ENCODE measurements at regions not wholly inside any gene's neighbourhood (a gene's known extent, or its start where the extent isn't known, plus 50 kb on each side); places are given as distances from the start of the nearest gene placed in this dataset.
"Not testable (repeated sequence)": the region's sequence is repeated elsewhere in the genome, so short reads cannot be mapped to it uniquely, and the experiment has no call there.

DNA sequence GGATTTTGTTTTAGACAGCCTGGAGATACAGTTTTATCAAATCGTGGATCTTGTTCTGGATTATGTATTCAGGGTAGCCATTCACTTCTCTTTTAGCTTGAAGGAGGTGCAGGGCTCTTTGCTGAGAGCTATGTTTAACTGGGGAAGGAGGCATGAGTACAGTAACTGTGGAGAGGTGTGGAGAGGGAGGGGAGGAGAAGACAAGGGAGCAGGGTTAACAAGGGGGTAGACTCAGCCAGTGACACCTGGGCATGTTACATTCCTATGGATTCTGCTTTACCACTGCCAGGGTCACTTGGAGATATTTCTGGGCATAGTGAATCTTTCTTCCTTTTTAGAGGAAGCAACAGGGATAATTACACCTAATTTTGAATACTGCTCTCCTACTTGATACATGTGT is 536.0 kb downstream of the TMEM135 start:
- H3K4ac ChIP-seq (ENCODE audit: low read depth in 1 of 2, low read length in 2 of 2) = no peak overlapping the region
- H3K79me1 ChIP-seq (replicated peaks; ENCODE audit: low read length, poor library complexity, severe bottlenecking) = no peaks in the 10 kb centered on the region
- no peak overlapping the region for H2BK120ac ChIP-seq (ENCODE audit: low read depth, low read length)
- no peak for DNase-seq
- H3K4me2 ChIP-seq (ENCODE audit: low read length, poor library complexity, severe bottlenecking) = no peak overlapping the region
- no peak overlapping the region for H3K23ac ChIP-seq (ENCODE audit: low read length in 2 of 2)
- H3K9ac ChIP-seq (ENCODE audit: low read length) = no peak overlapping the region
- no peak overlapping the region for H3K18ac ChIP-seq (ENCODE audit: low read depth in 1 of 2, low read length in 2 of 2)
- no peaks in the 10 kb centered on the region for H3K9me3 ChIP-seq (ENCODE audit: control insufficient read depth, low read length)
- H3K14ac ChIP-seq (ENCODE audit: low read length in 2 of 2) = no peak overlapping the region
- H4K8ac ChIP-seq (ENCODE audit: low read length) = no peak overlapping the region
- no peak overlapping the region for H2BK12ac ChIP-seq (ENCODE audit: low read length in 2 of 2)
- no peaks in the 10 kb centered on the region for H3K27me3 ChIP-seq (ENCODE audit: control insufficient read depth in 1 of 2, insufficient read depth in 1 of 2, low read length in 2 of 2)
- no peak overlapping the region for H2BK5ac ChIP-seq (ENCODE audit: low read depth, low read length, poor library complexity, severe bottlenecking)
- 40% methylated on average over 1 of the region's 1 CpG for WGBS
- H3K4me3 ChIP-seq (ENCODE audit: insufficient read depth in 1 of 2, low read depth in 1 of 2, low read length in 2 of 2) = no peak overlapping the region
- H2AK5ac ChIP-seq (ENCODE audit: low read length, severe bottlenecking) = no peak overlapping the region
- H2AFZ ChIP-seq (ENCODE audit: low read depth, low read length) = no peak overlapping the region
- no peak overlapping the region for H3K27ac ChIP-seq (ENCODE audit: low read length, poor library complexity, severe bottlenecking)
- no peaks in the 10 kb centered on the region for H3K4me1 ChIP-seq (ENCODE audit: control insufficient read depth, insufficient read depth, low read depth, low read length)
- H2BK15ac ChIP-seq (ENCODE audit: low read depth, poor library complexity, severe bottlenecking) = no peak overlapping the region
- no peak overlapping the region for H4K91ac ChIP-seq (ENCODE audit: low read length)
- no peaks in the 10 kb centered on the region for H3K36me3 ChIP-seq (ENCODE audit: control insufficient read depth in 1 of 2, insufficient read depth in 2 of 2, low read depth in 1 of 2, low read length in 2 of 2)

- H2BK12ac ChIP-seq (ENCODE audit: low read length in 2 of 2) = no peak overlapping the region
Observed at GRCh38 chr11:87572881-87573280, 535.1 kb downstream of the TMEM135 start.

DNA sequence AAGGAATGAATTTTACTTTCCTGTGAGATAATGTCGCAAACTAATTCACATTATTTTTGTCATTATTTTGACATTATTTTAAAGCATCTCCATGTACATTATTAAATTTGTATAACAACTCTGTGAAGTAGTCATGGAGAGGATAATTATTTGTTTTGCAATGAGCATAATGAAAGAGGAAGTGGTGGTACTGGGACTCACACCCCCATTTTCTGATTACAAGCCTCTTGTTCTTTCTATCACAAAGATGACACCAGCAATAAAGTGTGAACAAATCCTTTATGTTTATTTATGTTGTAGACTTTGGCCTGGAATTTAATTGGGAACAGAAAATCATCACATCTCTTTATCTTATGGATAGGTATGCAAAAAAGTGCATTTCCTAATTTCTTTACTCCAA is 522.6 kb downstream of the TMEM135 start:
- Histone ChIP-seq H3K14ac (ENCODE audit: low read length in 2 of 2) (no peak overlapping the region), H3K27me3 (ENCODE audit: control insufficient read depth in 1 of 2, insufficient read depth in 1 of 2, low read length in 2 of 2) (no peaks in the 10 kb centered on the region), H3K9ac (ENCODE audit: low read length) (no peak overlapping the region), H2BK15ac (ENCODE audit: low read depth, poor library complexity, severe bottlenecking) (no peak overlapping the region), H3K23ac (ENCODE audit: low read length in 2 of 2) (no peak overlapping the region), H2BK120ac (ENCODE audit: low read depth, low read length) (no peak overlapping the region), H3K4me3 (ENCODE audit: insufficient read depth in 1 of 2, low read depth in 1 of 2, low read length in 2 of 2) (no peak overlapping the region), H2BK12ac (ENCODE audit: low read length in 2 of 2) (no peak overlapping the region), H3K18ac (ENCODE audit: low read depth in 1 of 2, low read length in 2 of 2) (no peak overlapping the region), H3K4me1 (ENCODE audit: control insufficient read depth, insufficient read depth, low read depth, low read length) (no peaks in the 10 kb centered on the region), H3K4me2 (ENCODE audit: low read length, poor library complexity, severe bottlenecking) (no peak overlapping the region), H2AFZ (ENCODE audit: low read depth, low read length) (no peak overlapping the region), H4K91ac (ENCODE audit: low read length) (no peak overlapping the region), H4K8ac (ENCODE audit: low read length) (no peak overlapping the region), H2BK5ac (ENCODE audit: low read depth, low read length, poor library complexity, severe bottlenecking) (no peak overlapping the region), H2AK5ac (ENCODE audit: low read length, severe bottlenecking) (no peak overlapping the region), H3K79me1 (replicated peaks; ENCODE audit: low read length, poor library complexity, severe bottlenecking) (no peaks in the 10 kb centered on the region), H3K27ac (ENCODE audit: low read length, poor library complexity, severe bottlenecking) (no peak overlapping the region), H3K36me3 (ENCODE audit: control insufficient read depth in 1 of 2, insufficient read depth in 2 of 2, low read depth in 1 of 2, low read length in 2 of 2) (no peaks in the 10 kb centered on the region), H3K4ac (ENCODE audit: low read depth in 1 of 2, low read length in 2 of 2) (no peak overlapping the region), H3K9me3 (ENCODE audit: control insufficient read depth, low read length) (peaks cover 6% of the 10 kb centered on the region)
- WGBS = no CpG with 5 or more reads among the region's 1 CpG
- no peak for DNase-seq

More at GRCh38 chr11:87572881-87573280, 535.1 kb downstream of the TMEM135 start:
- Histone ChIP-seq H3K27ac (ENCODE audit: low read length, poor library complexity, severe bottlenecking) (no peak overlapping the region), H2AK5ac (ENCODE audit: low read length, severe bottlenecking) (no peak overlapping the region), H3K9me3 (ENCODE audit: control insufficient read depth, low read length) (no peaks in the 10 kb centered on the region), H3K9ac (ENCODE audit: low read length) (no peak overlapping the region), H2BK15ac (ENCODE audit: low read depth, poor library complexity, severe bottlenecking) (no peak overlapping the region), H4K91ac (ENCODE audit: low read length) (no peak overlapping the region), H2BK5ac (ENCODE audit: low read depth, low read length, poor library complexity, severe bottlenecking) (no peak overlapping the region), H3K36me3 (ENCODE audit: control insufficient read depth in 1 of 2, insufficient read depth in 2 of 2, low read depth in 1 of 2, low read length in 2 of 2) (no peaks in the 10 kb centered on the region), H3K14ac (ENCODE audit: low read length in 2 of 2) (no peak overlapping the region), H3K27me3 (ENCODE audit: control insufficient read depth in 1 of 2, insufficient read depth in 1 of 2, low read length in 2 of 2) (no peaks in the 10 kb centered on the region), H3K4me2 (ENCODE audit: low read length, poor library complexity, severe bottlenecking) (no peak overlapping the region), H2AFZ (ENCODE audit: low read depth, low read length) (no peak overlapping the region), H3K18ac (ENCODE audit: low read depth in 1 of 2, low read length in 2 of 2) (no peak overlapping the region), H4K8ac (ENCODE audit: low read length) (no peak overlapping the region), H3K79me1 (replicated peaks; ENCODE audit: low read length, poor library complexity, severe bottlenecking) (no peaks in the 10 kb centered on the region), H3K4me3 (ENCODE audit: insufficient read depth in 1 of 2, low read depth in 1 of 2, low read length in 2 of 2) (no peak overlapping the region), H3K4ac (ENCODE audit: low read depth in 1 of 2, low read length in 2 of 2) (no peak overlapping the region), H3K4me1 (ENCODE audit: control insufficient read depth, insufficient read depth, low read depth, low read length) (no peaks in the 10 kb centered on the region), H3K23ac (ENCODE audit: low read length in 2 of 2) (no peak overlapping the region), H2BK120ac (ENCODE audit: low read depth, low read length) (no peak overlapping the region)
- no peak for DNase-seq

DNA sequence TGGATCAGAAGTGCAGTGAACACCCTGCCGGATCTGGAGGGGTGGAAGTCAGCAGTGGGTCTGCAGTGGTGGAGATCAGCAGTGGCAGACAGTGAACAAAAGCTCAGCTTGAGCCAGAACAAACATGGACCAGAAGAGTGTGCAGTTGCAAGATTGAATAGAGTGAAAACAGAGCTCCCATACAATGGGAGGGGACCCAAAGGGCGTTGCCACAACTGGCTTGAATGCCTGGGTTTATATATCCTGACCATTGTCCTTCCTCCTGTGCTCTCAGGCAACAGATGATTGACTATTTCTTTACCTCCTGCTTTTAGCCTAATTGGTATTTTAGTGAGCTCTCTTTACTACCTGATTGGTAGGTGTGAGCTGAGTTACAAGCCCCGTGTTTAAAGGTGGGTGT is 522.1 kb downstream of the TMEM135 start:
- H3K23ac ChIP-seq (ENCODE audit: low read length in 2 of 2); H3K18ac ChIP-seq (ENCODE audit: low read depth in 1 of 2, low read length in 2 of 2); H2BK120ac ChIP-seq (ENCODE audit: low read depth, low read length); H3K4me3 ChIP-seq (ENCODE audit: insufficient read depth in 1 of 2, low read depth in 1 of 2, low read length in 2 of 2); H3K27me3 ChIP-seq (ENCODE audit: control insufficient read depth in 1 of 2, insufficient read depth in 1 of 2, low read length in 2 of 2); H3K14ac ChIP-seq (ENCODE audit: low read length in 2 of 2); H2AFZ ChIP-seq (ENCODE audit: low read depth, low read length); H4K91ac ChIP-seq (ENCODE audit: low read length); H3K9me3 ChIP-seq (ENCODE audit: control insufficient read depth, low read length); H2BK12ac ChIP-seq (ENCODE audit: low read length in 2 of 2); H3K4me1 ChIP-seq (ENCODE audit: control insufficient read depth, insufficient read depth, low read depth, low read length); DNase-seq; H3K36me3 ChIP-seq (ENCODE audit: control insufficient read depth in 1 of 2, insufficient read depth in 2 of 2, low read depth in 1 of 2, low read length in 2 of 2); H4K8ac ChIP-seq (ENCODE audit: low read length); H2BK5ac ChIP-seq (ENCODE audit: low read depth, low read length, poor library complexity, severe bottlenecking); H3K27ac ChIP-seq (ENCODE audit: low read length, poor library complexity, severe bottlenecking); H3K79me1 ChIP-seq (replicated peaks; ENCODE audit: low read length, poor library complexity, severe bottlenecking); H3K4me2 ChIP-seq (ENCODE audit: low read length, poor library complexity, severe bottlenecking); H2BK15ac ChIP-seq (ENCODE audit: low read depth, poor library complexity, severe bottlenecking); H2AK5ac ChIP-seq (ENCODE audit: low read length, severe bottlenecking); H3K4ac ChIP-seq (ENCODE audit: low read depth in 1 of 2, low read length in 2 of 2); H3K9ac ChIP-seq (ENCODE audit: low read length): not testable (repeated sequence)
- 73% methylated on average over 3 of the region's 3 CpGs for WGBS
